ENCODE measurements at regions not wholly inside any gene's neighbourhood (a gene's known extent, or its start where the extent isn't known, plus 50 kb on each side); places are given as distances from the start of the nearest gene placed in this dataset.

DNA sequence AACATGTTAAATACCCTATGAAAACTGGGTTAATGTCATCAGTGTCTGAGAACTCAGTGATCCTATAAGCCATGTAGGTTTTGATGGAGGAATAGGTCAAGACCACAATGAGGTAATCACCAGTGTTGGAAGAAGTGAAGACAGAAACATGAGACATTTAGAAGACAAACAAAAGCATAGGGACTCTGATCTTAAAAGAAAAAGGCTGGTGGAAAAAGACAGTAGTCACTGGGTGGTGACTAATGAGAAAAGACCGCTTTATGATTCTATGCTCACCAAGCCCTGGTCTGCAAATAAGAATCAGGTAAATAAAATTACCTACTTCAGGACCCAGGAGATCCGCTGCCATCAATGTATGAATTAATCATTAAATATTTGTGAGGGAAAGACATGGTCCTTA, 271.9 kb downstream of the GPD2 start:
- no peak for DNase-seq
- Histone ChIP-seq H3K27me3 (replicated peaks in 1 of 4; ENCODE audit: control extremely low read depth in 1 of 4, control insufficient read depth in 3 of 4, insufficient read depth in 4 of 4, low read length in 3 of 4) (no peaks in the 10 kb centered on the region), H3K36me3 (replicated peaks in 1 of 2; ENCODE audit: control extremely low read depth in 1 of 2, control insufficient read depth in 1 of 2, extremely low read depth in 1 of 2, insufficient read depth in 2 of 2, low read length in 1 of 2) (no peaks in the 10 kb centered on the region), H4K20me1 (ENCODE audit: control insufficient read depth, insufficient read depth, low read length, poor library complexity, severe bottlenecking) (no peaks in the 10 kb centered on the region), H3K4me3 (ENCODE audit: control extremely low read depth in 1 of 5, extremely low read depth in 1 of 5, insufficient read depth in 1 of 5, low read depth in 2 of 5, low read length in 4 of 5) (no peak overlapping the region), H3K79me2 (ENCODE audit: control insufficient read depth, insufficient read depth, low read length) (no peaks in the 10 kb centered on the region), H3K4me1 (ENCODE audit: control insufficient read depth in 2 of 2, insufficient read depth in 2 of 2, low read length in 2 of 2) (no peaks in the 10 kb centered on the region), H3K9me3 (ENCODE audit: control extremely low read depth in 1 of 3, control insufficient read depth in 2 of 3, insufficient read depth in 1 of 3, low read length in 2 of 3) (no peaks in the 10 kb centered on the region), H3K4me2 (replicated peaks; ENCODE audit: low read depth, low read length, poor library complexity, severe bottlenecking) (no peak overlapping the region), H2AFZ (ENCODE audit: insufficient read depth, low read depth, low read length, poor library complexity, severe bottlenecking) (no peak overlapping the region), H3K27ac (ENCODE audit: low read length in 2 of 2) (no peak overlapping the region), H3K9ac (ENCODE audit: low read length) (no peak overlapping the region)
- ChIA-PET POLR2A (no interaction called here), CTCF (no interaction called here)
- H3K4me3 Mint-ChIP-seq: no peak overlapping the region
- no peaks in the 10 kb centered on the region for H3K27me3 Mint-ChIP-seq
- H3K9me3 Mint-ChIP-seq (ENCODE audit: insufficient read depth): no peaks in the 10 kb centered on the region
- H3K27ac Mint-ChIP-seq: no peak overlapping the region
- intact Hi-C loops (cut with micrococcal nuclease): no loop called here
- no peaks in the 10 kb centered on the region for H3K4me1 Mint-ChIP-seq
- ATAC-seq (ENCODE audit: low read depth): no peak
- TF ChIP-seq EZH2 (IDR thresholded peaks at IDR 0.05; ENCODE audit: borderline replicate concordance, insufficient read depth, low read depth, low read length, poor library complexity, severe bottlenecking): no peak
- TF ChIP-seq, protein P1, sequence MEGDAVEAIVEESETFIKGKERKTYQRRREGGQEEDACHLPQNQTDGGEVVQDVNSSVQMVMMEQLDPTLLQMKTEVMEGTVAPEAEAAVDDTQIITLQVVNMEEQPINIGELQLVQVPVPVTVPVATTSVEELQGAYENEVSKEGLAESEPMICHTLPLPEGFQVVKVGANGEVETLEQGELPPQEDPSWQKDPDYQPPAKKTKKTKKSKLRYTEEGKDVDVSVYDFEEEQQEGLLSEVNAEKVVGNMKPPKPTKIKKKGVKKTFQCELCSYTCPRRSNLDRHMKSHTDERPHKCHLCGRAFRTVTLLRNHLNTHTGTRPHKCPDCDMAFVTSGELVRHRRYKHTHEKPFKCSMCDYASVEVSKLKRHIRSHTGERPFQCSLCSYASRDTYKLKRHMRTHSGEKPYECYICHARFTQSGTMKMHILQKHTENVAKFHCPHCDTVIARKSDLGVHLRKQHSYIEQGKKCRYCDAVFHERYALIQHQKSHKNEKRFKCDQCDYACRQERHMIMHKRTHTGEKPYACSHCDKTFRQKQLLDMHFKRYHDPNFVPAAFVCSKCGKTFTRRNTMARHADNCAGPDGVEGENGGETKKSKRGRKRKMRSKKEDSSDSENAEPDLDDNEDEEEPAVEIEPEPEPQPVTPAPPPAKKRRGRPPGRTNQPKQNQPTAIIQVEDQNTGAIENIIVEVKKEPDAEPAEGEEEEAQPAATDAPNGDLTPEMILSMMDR (IDR thresholded peaks at IDR 0.05): no peak
- no CpG with 5 or more reads among the region's 2 CpGs for WGBS (ENCODE audit: insufficient coverage)

DNA sequence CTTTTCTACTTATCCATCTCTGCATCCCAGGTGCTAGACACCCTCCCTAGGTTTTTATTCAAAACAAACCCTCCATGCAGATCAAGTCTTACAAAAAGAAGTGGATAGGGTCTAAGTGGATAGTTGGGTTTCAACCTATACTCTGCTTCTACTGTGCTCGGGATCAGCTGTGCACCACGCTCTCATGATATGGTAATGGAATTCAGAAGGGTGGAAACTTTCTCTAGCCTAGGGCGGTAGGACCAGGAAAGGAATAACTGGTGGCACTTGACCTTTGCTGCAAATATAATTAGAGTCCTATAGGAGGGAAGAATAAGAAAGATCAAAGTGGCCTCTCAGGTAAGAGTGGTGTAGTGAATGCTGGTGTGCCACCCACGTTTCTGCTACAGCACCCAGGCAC, 272.9 kb downstream of the GPD2 start:
- Histone ChIP-seq H2AFZ (ENCODE audit: insufficient read depth, low read depth, low read length, poor library complexity, severe bottlenecking) (no peak overlapping the region), H3K4me2 (replicated peaks; ENCODE audit: low read depth, low read length, poor library complexity, severe bottlenecking) (no peak overlapping the region), H3K79me2 (ENCODE audit: control insufficient read depth, insufficient read depth, low read length) (no peaks in the 10 kb centered on the region), H3K4me3 (ENCODE audit: control extremely low read depth in 1 of 5, extremely low read depth in 1 of 5, insufficient read depth in 1 of 5, low read depth in 2 of 5, low read length in 4 of 5) (no peak overlapping the region), H3K27ac (ENCODE audit: low read length in 2 of 2) (no peak overlapping the region), H3K36me3 (replicated peaks in 1 of 2; ENCODE audit: control extremely low read depth in 1 of 2, control insufficient read depth in 1 of 2, extremely low read depth in 1 of 2, insufficient read depth in 2 of 2, low read length in 1 of 2) (no peaks in the 10 kb centered on the region), H3K9me3 (ENCODE audit: control extremely low read depth in 1 of 3, control insufficient read depth in 2 of 3, insufficient read depth in 1 of 3, low read length in 2 of 3) (no peaks in the 10 kb centered on the region), H4K20me1 (ENCODE audit: control insufficient read depth, insufficient read depth, low read length, poor library complexity, severe bottlenecking) (no peaks in the 10 kb centered on the region), H3K4me1 (ENCODE audit: control insufficient read depth in 2 of 2, insufficient read depth in 2 of 2, low read length in 2 of 2) (no peaks in the 10 kb centered on the region), H3K9ac (ENCODE audit: low read length) (no peak overlapping the region), H3K27me3 (replicated peaks in 1 of 4; ENCODE audit: control extremely low read depth in 1 of 4, control insufficient read depth in 3 of 4, insufficient read depth in 4 of 4, low read length in 3 of 4) (no peaks in the 10 kb centered on the region)
- Mint-ChIP-seq H3K27ac (no peak overlapping the region), H3K4me3 (no peak overlapping the region), H3K4me1 (no peaks in the 10 kb centered on the region), H3K27me3 (no peaks in the 10 kb centered on the region), H3K9me3 (ENCODE audit: insufficient read depth) (no peaks in the 10 kb centered on the region)
- ATAC-seq (ENCODE audit: low read depth) (no peak), DNase-seq (no peak)
- TF ChIP-seq, protein P1 (IDR thresholded peaks at IDR 0.05): no peak
- TF ChIP-seq EZH2 (IDR thresholded peaks at IDR 0.05; ENCODE audit: borderline replicate concordance, insufficient read depth, low read depth, low read length, poor library complexity, severe bottlenecking): no peak
- 89% methylated on average over 4 of the region's 4 CpGs for WGBS (ENCODE audit: insufficient coverage)
- ChIA-PET POLR2A (no interaction called here), CTCF (no interaction called here)
- intact Hi-C loops (cut with micrococcal nuclease): no loop called here

Measured in B cell (primary cell).